Activated CD4-positive, alpha-beta T cell treated with anti-CD3 and anti-CD28 coated beads, Interleukin-2, amount 50 U/mL, for 16 hours (primary cell): ENCODE measurements at regions not wholly inside any gene's neighbourhood (a gene's known extent, or its start where the extent isn't known, plus 50 kb on each side); places are given as distances from the start of the nearest gene placed in this dataset.

Source experiments
- DNase-seq: peaks from one replicate; pipeline ENCODE4 v3.0.0-alpha.2; 2020

GRCh38 chr14:61129168-61129745 is 148.2 kb downstream of the SLC38A6 start:
- no peak for DNase-seq

GRCh38 chr14:61128382-61129167 is 147.5 kb downstream of the SLC38A6 start:
- DNase-seq, result no peak

- no peak for DNase-seq
These were observed 145.8 kb downstream of the SLC38A6 start for GRCh38 chr14:61126603-61127498.

- no peak for DNase-seq
These were observed 145.0 kb downstream of the SLC38A6 start for GRCh38 chr14:61125867-61126572.

GRCh38 chr14:61125041-61125866 is 144.2 kb downstream of the SLC38A6 start:
- no peak for DNase-seq

- no peak for DNase-seq
These were observed 141.8 kb downstream of the SLC38A6 start for GRCh38 chr14:61122862-61123261.

GRCh38 chr14:61121355-61121787 is 140.3 kb downstream of the SLC38A6 start:
- no peak for DNase-seq

- DNase-seq, result peak; percentile 59
These were observed 139.5 kb downstream of the SLC38A6 start for GRCh38 chr14:61120576-61120975.

- no peak for DNase-seq
These were observed 138.0 kb downstream of the SLC38A6 start for GRCh38 chr14:61119006-61119405.

GRCh38 chr14:61116369-61116768 is 135.3 kb downstream of the SLC38A6 start:
- no peak for DNase-seq

- no peak for DNase-seq
These were observed 132.6 kb downstream of the SLC38A6 start for GRCh38 chr14:61113561-61114225.

GRCh38 chr14:61112506-61112905 is 131.5 kb downstream of the SLC38A6 start:
- DNase-seq, result no peak

GRCh38 chr14:61111731-61112130 is 130.7 kb downstream of the SLC38A6 start:
- no peak for DNase-seq

GRCh38 chr14:61111209-61111665 is 130.2 kb downstream of the SLC38A6 start:
- no peak for DNase-seq

GRCh38 chr14:61110316-61111082 is 129.5 kb downstream of the SLC38A6 start:
- DNase-seq, result no peak

GRCh38 chr14:61109288-61109687 is 128.2 kb downstream of the SLC38A6 start:
- DNase-seq, result no peak

- DNase-seq, result no peak
These were observed 127.6 kb downstream of the SLC38A6 start for GRCh38 chr14:61108496-61109141.

GRCh38 chr14:61107869-61108493 is 126.9 kb downstream of the SLC38A6 start:
- no peak for DNase-seq

GRCh38 chr14:61106959-61107641 is 126.1 kb downstream of the SLC38A6 start:
- no peak for DNase-seq
